Type B pancreatic cell (in vitro differentiated cells): ENCODE measurements at regions not wholly inside any gene's neighbourhood (a gene's known extent, or its start where the extent isn't known, plus 50 kb on each side); places are given as distances from the start of the nearest gene placed in this dataset.
"Not testable (repeated sequence)": the region's sequence is repeated elsewhere in the genome, so short reads cannot be mapped to it uniquely, and the experiment has no call there.

Source experiments
- DNase-seq: peaks from one replicate; pipeline ENCODE4 v3.0.0; 2021; ENCODE audit warnings: mixed read lengths; ENCODE audit not compliant: unreplicated experiment; ENCODE audit errors: extremely low spot score
- H3K27ac Mint-ChIP-seq: 2 replicates; pipeline ENCODE4 v1.8.0; 2021; ENCODE audit warnings: mild to moderate bottlenecking, mixed read lengths
- H3K27me3 Mint-ChIP-seq: 2 replicates; pipeline ENCODE4 v1.8.0; 2021; ENCODE audit warnings: mixed read lengths
- H3K36me3 Mint-ChIP-seq: 2 replicates; pipeline ENCODE4 v1.8.0; 2021; ENCODE audit warnings: mixed read lengths
- H3K4me1 Mint-ChIP-seq: one replicate; pipeline ENCODE4 v1.8.0; 2021; ENCODE audit warnings: mixed read lengths; ENCODE audit not compliant: unreplicated experiment
- H3K4me3 Mint-ChIP-seq: 2 replicates; pipeline ENCODE4 v1.8.0; 2021; ENCODE audit warnings: mild to moderate bottlenecking, mixed read lengths
- H3K9me3 Mint-ChIP-seq: 2 replicates; pipeline ENCODE4 v1.8.0; 2021; ENCODE audit warnings: mixed read lengths
- TF ChIP-seq, protein P1 (sequence below): fragments of 200-600 bp; sonication (generic); conservative IDR thresholded peaks from 2 replicates; pipeline ENCODE4 v1.5.0; 2021; ENCODE audit warnings: antibody characterized with exemption, mild to moderate bottlenecking

DNA sequence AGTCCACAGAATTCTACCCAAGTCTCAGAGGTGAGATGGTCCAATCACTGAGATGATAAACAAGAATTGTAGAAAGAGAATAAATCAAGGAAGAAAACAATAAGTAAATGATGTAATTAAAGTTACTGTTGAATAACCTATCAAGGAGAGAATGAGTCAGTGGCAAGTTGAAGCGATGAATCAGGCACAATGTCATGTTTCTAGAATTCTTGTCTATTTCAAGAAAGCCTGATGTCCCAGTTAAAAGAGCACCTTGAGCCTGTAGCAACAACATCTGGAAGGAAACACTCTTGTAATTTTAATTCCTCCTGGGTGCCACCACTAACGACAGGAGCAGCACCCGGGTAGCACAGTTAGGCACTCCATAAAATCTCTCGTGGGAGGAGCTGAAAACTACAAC is 67.9 kb upstream of the SLC35C1 start:
- peaks cover 11% of the 10 kb centered on the region for H3K9me3 Mint-ChIP-seq
- DNase-seq, result no peak
- H3K4me1 Mint-ChIP-seq, result peaks cover 8% of the 10 kb centered on the region
- H3K27ac Mint-ChIP-seq, result peak overlapping the region; percentile 67
- TF ChIP-seq, protein P1, sequence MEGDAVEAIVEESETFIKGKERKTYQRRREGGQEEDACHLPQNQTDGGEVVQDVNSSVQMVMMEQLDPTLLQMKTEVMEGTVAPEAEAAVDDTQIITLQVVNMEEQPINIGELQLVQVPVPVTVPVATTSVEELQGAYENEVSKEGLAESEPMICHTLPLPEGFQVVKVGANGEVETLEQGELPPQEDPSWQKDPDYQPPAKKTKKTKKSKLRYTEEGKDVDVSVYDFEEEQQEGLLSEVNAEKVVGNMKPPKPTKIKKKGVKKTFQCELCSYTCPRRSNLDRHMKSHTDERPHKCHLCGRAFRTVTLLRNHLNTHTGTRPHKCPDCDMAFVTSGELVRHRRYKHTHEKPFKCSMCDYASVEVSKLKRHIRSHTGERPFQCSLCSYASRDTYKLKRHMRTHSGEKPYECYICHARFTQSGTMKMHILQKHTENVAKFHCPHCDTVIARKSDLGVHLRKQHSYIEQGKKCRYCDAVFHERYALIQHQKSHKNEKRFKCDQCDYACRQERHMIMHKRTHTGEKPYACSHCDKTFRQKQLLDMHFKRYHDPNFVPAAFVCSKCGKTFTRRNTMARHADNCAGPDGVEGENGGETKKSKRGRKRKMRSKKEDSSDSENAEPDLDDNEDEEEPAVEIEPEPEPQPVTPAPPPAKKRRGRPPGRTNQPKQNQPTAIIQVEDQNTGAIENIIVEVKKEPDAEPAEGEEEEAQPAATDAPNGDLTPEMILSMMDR, result no peak
- H3K27me3 Mint-ChIP-seq, result peaks cover 7% of the 10 kb centered on the region
- no peaks in the 10 kb centered on the region for H3K36me3 Mint-ChIP-seq
- no peak overlapping the region for H3K4me3 Mint-ChIP-seq

DNA sequence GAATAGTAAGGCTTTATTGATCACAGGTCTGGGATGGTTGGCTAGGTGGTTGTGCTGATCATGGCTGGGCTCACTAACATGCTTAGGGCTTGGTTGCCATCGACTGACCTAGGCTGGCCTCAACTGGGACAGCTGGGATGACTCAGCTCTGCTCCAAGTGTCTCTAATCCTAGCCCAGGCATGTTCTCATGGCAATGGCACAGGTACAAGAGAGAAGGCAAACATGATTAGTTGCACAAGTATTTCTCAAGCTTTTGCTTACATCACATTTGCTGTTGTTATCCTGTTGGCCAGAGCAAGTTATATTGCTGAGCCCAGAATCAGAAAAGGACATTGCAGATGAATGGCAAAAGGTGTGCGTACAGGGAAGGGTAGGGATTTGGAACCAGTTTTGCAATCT is 68.5 kb upstream of the SLC35C1 start:
- Mint-ChIP-seq H3K4me3 (no peak overlapping the region), H3K27me3 (peaks cover 7% of the 10 kb centered on the region), H3K4me1 (peaks cover 8% of the 10 kb centered on the region), H3K36me3 (no peaks in the 10 kb centered on the region), H3K9me3 (peaks cover 11% of the 10 kb centered on the region), H3K27ac (peak overlapping the region; percentile 67)
- TF ChIP-seq, protein P1, result no peak
- no peak for DNase-seq

DNA sequence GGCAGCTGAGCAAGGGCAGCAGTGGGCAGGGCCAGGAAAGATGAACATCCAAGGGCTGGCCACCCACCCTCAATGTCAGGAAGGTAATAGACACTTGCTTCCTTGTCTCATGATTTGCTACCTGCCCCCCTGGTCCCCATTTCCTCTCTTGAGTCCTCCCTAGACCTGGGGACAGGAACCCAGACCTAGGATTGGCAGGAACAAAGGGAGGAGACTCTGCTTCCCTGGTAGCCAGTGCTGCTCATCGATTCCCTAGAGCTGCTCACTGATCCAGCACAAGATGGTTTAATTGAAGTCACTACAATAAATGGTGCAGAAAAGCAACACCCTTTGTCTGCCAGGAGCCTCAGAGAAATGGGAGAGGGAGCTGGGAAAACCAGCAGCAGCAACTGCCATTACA is 67.8 kb upstream of the CHST1 start:
- DNase-seq, result no peak
- Mint-ChIP-seq H3K27ac (no peak overlapping the region), H3K27me3 (peaks cover 5% of the 10 kb centered on the region), H3K36me3 (no peaks in the 10 kb centered on the region), H3K4me3 (no peak overlapping the region), H3K9me3 (peaks cover 11% of the 10 kb centered on the region), H3K4me1 (peaks cover 8% of the 10 kb centered on the region)
- TF ChIP-seq, protein P1, result no peak

DNA sequence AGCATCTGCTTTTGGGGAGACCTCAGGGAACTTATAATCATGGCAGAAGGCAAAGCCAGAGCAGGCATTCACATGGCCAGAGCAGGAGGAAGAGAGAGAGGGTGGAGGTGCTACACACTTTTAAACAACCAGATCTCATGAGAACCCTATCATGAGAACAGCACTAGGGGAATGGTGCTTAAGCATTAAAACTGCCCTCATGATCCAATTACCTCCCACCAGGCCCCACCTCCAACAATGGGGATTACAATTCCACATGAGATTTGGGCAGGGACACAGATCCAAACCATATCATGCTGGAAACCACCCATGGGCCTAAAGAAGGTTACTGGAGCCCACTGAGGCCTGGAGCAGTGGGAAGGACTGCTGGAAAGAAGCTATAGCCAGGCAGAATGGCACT is 66.9 kb upstream of the CHST1 start:
- Mint-ChIP-seq H3K36me3 (no peaks in the 10 kb centered on the region), H3K27ac (no peak overlapping the region), H3K9me3 (peaks cover 11% of the 10 kb centered on the region)

DNA sequence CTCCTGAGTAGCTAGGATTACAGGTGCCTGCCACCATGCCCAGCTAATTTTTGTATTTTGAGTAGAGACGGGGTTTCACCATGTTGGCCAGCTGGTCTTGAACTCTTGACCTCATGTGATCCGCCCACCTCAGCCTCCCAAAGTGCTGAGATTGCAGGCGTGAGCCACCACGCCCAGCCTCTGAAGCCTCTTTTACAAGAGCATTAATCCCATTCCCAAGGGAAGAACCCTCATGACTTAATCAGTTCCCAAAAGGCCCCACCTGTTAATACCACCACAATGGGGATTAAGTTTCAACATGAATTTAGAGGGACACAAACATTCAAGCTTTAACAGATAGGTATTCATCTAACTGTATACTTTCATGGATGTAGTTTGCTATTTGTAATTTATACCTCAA is 65.7 kb upstream of the CHST1 start:
- H3K4me1 Mint-ChIP-seq, H3K36me3 Mint-ChIP-seq, H3K27me3 Mint-ChIP-seq, H3K4me3 Mint-ChIP-seq, H3K9me3 Mint-ChIP-seq, H3K27ac Mint-ChIP-seq, DNase-seq: not testable (repeated sequence)

More for the DNA sequence above, 66.9 kb upstream of the CHST1 start:
- no peak for DNase-seq
- TF ChIP-seq, protein P1, result no peak
- Mint-ChIP-seq H3K4me3 (no peak overlapping the region), H3K4me1 (peaks cover 8% of the 10 kb centered on the region), H3K27me3 (peaks cover 7% of the 10 kb centered on the region)

DNA sequence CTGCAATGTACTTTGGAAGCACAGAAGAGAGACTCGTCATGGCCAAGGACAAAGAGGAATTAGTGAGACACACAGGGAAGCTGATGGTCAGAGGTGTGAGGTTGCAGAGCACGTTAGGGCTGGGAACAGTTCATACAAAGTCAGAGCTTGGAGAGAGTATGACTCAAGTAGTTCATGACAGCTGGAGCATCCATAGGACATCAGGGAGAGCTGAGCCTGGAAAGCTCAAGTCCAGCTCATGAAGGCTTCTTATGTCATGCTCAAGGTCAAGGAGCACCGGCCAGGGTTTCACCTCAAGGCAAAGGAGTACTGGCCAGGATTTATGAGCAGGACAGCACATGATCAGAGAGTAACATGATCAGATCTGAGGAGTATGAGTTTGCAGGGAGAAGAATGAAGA is 64.6 kb upstream of the CHST1 start:
- H3K36me3 Mint-ChIP-seq, result no peaks in the 10 kb centered on the region
- H3K27ac Mint-ChIP-seq, result no peak overlapping the region
- H3K4me1 Mint-ChIP-seq, result peaks cover 3% of the 10 kb centered on the region
- DNase-seq, result no peak
- H3K4me3 Mint-ChIP-seq, result no peak overlapping the region
- TF ChIP-seq, protein P1, result no peak
- peaks cover 6% of the 10 kb centered on the region for H3K9me3 Mint-ChIP-seq
- H3K27me3 Mint-ChIP-seq, result peaks cover 12% of the 10 kb centered on the region
